ENCODE measurements at regions not wholly inside any gene's neighbourhood (a gene's known extent, or its start where the extent isn't known, plus 50 kb on each side); places are given as distances from the start of the nearest gene placed in this dataset.

DNA sequence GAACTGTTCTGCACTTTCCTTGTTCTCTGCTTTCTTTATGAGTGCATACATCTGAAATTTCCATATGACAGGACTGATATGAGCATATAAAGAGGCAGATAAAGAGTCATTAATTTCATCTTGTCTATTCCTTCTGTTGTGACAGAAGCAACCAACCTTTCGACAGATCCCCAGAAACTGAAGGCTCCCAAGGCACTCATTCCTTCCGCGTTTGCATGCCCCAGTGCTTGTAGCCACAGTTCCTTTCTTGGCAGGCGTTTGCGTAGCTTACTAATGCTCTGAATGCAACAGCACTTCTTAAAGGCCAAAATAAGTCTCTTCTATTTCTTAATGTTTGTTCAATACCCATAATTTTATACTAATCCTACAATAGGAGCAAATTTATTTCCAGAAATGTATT is 94.0 kb upstream of the TBL1X start:
- TF ChIP-seq, protein P1, sequence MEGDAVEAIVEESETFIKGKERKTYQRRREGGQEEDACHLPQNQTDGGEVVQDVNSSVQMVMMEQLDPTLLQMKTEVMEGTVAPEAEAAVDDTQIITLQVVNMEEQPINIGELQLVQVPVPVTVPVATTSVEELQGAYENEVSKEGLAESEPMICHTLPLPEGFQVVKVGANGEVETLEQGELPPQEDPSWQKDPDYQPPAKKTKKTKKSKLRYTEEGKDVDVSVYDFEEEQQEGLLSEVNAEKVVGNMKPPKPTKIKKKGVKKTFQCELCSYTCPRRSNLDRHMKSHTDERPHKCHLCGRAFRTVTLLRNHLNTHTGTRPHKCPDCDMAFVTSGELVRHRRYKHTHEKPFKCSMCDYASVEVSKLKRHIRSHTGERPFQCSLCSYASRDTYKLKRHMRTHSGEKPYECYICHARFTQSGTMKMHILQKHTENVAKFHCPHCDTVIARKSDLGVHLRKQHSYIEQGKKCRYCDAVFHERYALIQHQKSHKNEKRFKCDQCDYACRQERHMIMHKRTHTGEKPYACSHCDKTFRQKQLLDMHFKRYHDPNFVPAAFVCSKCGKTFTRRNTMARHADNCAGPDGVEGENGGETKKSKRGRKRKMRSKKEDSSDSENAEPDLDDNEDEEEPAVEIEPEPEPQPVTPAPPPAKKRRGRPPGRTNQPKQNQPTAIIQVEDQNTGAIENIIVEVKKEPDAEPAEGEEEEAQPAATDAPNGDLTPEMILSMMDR (IDR thresholded peaks at IDR 0.05) = no peak
- TF ChIP-seq POLR2A (IDR thresholded peaks at IDR 0.05) = no peak

Data from suprapubic skin (tissue), 3 donors.